HG03378 (cell line): ENCODE measurements at regions not wholly inside any gene's neighbourhood (a gene's known extent, or its start where the extent isn't known, plus 50 kb on each side); places are given as distances from the start of the nearest gene placed in this dataset.

Experiments used
- ATAC-seq: cut with Tn5 transposase; IDR thresholded peaks from one replicate; pipeline ENCODE4 v1.9.1; 2021; ENCODE audit warnings: mild to moderate bottlenecking, moderate library complexity; ENCODE audit not compliant: unreplicated experiment

DNA sequence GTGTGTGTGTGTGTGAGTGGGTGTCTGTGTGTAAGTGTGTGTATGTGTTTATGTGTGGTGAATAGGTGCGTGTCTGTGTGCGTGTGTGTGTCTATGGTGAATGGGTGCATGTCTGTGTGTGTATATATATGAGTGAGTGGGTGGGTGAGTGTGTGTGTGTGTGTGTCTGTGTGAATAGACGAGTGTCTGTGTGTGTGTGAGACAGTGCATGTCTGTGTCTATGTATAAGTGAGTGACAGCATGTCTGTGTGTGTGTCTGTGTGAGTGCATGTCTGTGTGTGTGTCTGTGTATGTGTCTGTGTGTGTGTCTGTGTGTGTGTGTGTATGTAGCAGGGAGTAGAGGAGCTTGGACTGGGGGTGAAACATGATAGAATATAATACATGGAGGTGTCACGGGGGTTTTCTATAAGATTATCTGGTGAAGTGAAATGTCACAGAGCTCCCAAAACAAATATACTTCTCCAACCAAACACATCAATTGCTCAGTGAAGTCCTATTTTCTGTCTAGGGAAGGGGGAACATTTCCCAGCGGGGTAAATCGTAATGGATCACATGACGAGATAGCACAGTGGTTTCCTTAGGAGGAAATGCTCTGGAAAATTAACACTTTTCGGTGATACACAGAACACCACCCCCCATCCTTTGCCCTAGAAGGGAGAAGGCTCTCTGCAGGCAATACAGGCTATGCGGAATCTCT, 723.3 kb upstream of the CELF2 start:
- no peak for ATAC-seq

DNA sequence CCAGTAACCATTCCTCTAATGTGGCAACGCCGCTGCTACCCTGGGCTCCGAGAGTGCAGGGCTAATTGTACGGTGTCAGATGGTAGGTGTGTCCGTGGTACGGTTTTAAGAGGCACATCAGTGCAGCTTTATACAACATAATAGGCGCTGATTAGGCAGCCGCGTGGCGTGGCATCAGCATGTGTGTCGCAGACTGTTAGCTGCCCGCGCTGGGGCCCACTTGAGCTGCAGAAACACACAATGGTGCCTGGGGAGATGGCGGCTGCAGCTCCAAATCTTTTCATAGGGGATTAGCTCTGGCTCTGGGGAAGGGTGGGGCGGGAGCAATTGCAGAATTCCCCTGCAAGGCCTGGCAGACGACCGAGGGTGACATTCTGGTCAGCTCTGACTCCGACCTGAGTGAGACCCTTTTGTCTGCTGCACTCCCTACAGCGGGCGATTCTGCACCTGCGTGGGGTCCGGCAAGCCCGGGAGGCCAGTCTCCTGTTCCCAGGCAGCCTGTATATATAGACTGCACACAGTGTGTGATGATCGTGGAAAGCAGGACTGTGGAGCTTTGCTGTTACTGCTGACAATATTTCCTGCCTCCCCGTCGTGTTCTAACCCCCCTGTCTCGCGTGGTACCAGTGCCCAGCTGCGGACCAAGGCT, 722.7 kb upstream of the CELF2 start:
- no peak for ATAC-seq

DNA sequence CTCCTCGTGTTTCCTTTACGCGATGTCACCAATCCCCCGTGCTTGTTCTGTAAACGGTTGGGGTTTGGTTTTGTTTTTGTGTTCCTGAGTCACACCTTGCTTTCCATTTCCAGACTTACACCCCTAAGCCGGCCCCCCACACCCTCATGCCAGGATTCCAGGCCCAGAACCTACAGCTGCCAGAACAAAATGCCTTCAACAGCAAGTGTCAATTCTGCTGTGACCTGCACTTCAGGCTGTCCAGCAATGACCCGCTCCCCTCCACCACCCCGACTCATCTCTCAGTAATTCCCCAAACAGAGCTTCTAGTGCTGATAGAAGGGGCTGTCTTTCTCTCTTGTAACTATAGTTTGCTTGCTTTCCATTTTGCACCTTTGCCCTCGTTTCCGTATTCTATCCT, 722.1 kb upstream of the CELF2 start:
- no peak for ATAC-seq

DNA sequence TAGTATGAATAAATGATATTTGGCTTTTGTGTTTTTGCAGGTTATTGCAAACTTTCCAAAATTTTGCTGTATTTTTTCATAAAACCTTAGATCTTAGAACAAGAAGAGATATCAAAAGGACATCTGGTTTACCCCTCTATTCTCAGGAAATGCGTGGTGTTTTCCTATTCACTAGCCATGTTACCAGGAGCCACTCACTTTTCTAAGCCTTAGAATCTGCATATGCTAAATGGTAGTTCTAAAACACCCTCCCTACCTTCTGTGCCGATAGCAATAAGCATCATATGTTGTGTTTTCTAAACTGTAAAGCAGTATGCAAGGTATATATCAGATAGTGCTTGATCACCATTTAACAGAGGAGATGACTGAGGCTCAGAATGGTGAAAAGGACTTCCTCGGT, 715.0 kb upstream of the CELF2 start:
- no peak for ATAC-seq

DNA sequence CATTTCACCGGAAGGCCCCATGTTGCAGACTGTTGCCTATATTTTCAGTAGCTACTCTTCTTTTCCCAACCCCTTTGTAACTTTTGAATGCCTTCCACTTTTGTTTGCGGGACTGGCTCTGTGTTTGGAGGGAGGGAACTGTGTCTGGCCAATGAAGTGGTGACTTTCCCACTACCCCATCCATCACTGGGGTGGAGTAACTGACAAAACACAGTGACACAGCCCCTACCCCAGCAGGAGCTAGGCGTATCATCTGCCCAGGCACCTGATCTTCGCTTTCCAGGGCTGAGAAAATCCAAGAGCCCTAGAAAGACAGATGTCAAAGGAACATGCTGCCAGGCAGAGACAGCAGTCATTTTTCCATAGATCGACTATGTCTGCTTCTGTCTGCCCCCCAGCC, 710.6 kb upstream of the CELF2 start:
- ATAC-seq, result no peak

DNA sequence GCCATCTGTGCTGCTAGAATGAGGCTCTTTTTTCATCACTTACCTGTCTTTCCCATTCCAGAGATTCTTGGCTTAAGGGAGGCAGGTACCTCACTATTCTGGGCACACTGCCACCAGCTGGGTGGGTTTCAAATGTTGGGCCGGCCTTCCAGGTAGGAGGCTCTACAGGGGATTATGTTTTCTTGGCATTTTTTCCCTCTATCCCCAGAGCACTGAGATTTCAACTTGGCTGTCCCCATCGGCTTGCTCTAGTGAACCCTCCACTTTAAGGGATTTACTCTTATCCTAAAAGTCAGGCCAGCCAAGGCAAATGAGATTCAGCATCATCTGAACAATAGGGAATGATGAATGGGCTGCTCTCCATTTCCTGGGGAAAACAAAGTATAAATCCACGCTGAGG, 710.1 kb upstream of the CELF2 start:
- no peak for ATAC-seq

DNA sequence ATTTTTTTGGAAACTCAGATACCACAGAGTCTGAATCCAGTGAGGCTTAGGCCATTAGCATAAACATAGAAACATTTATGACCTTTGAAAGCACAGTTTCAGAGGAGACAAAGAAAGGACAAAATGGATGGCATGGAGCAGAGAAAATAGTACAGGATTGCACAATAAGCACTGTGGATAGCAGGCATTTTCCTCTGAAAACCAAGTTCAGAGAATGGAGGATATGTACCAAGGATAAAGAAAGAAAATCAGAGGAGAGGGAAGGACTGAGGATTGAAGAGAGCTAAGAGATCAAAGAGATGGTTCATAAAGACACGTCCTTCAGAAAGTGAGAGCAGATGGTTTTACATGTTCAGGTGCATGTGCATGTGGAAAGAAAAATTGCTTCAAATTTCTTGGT, 707.2 kb upstream of the CELF2 start:
- ATAC-seq, result no peak

DNA sequence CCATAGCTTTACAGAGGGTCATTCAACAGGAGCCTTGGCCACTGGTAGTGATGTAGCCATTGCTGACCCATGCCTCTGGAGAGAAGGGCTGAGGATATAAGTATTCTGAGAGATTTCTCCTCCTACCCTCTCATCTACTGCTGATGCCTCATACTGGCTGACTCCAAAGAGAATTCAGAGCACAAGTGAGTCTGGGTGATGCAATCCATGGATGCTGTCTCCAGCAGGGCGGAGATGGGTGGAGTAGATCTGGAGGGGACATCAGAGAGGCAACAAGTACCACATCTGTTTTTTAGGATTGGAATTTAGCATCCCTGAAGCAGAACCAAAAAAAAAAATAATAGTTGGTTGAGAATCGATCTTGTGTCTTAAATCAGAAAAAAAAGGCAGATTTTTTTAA, 705.7 kb upstream of the CELF2 start:
- ATAC-seq, result no peak

DNA sequence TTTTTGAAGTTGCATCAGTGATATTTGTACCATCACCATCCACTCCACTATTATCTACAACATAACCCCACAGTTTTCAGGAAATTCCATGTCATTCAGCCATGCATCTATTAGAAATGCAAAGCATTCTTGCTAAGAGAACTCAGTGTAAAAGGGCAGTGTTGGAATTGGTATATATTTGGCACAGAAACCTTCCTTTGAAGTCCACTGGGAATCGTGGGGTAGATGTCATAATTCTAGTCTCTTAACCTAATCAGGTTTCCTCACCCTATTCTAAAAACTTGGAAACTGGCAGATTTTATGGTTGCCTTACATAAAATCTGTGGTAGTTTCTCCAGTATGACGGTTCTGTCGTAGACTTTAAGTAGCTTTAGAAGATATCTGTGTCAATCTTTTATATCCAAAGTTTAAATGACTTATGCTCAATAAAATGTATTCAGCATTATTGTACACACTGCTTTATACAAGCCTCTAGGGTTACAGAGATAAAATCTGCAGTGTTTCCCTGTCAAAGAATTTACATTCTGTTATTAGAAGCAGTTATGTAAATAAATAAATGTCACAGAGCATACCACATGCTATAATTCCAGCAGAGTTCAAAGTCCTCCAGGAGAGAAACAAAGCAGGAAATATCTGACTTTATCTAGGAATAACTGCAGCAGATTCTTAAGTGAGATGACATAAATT, 704.4 kb upstream of the CELF2 start:
- ATAC-seq, result no peak

DNA sequence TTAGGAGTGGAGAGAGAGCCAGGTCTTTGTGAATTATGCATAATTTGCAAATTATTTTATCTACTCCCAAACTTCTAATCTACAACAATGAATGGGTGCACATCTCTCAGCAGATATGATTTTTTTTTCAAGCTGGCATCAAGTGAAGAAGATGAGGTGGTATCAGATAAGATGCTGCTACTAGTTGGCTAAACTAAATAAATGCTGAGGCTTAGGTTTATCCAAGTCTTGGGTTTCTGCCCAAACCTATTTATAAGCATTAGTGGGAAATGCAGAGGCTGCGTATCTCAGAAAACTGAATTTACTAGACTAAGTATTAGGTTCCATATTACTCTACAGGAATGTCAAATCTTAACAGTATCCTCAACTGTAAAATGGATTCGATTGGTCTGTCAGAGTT, 703.0 kb upstream of the CELF2 start:
- no peak for ATAC-seq

DNA sequence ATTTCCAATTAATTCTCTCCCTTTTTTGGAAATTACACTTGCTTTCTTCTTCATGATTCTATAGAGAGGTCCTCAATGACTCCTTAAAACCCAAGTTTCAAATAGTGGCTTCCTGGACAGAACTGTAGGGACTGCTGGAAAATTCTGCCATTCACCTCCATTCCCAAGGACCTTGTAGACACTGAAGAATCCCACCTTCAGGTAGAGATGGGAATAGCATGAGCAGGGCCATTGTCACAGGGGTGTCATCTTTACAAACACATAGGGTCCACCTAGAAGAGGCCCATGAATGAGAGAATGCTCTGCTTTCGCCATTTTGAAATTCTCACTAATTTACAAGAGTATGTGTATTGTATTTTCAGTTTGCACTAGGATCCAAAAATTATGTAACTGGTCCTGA, 701.7 kb upstream of the CELF2 start:
- no peak for ATAC-seq

DNA sequence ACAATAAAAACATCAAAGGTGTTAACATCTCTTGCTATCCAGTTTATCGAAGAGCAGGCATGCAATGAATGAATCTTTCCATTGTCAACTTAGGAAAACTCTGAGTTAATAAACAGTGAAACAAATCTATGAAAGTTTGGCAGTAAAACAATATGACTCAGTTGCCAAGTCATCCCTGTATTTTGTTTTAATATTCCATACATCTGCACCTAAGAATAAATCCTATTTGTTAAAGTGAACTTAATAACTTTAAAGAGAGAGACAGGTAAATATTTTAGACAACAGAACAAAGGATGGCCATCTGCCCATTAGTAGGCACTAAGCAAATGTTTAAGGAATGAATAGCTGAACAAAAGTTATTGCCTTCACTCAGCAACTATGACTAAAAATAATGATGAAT, 700.5 kb upstream of the CELF2 start:
- no peak for ATAC-seq

DNA sequence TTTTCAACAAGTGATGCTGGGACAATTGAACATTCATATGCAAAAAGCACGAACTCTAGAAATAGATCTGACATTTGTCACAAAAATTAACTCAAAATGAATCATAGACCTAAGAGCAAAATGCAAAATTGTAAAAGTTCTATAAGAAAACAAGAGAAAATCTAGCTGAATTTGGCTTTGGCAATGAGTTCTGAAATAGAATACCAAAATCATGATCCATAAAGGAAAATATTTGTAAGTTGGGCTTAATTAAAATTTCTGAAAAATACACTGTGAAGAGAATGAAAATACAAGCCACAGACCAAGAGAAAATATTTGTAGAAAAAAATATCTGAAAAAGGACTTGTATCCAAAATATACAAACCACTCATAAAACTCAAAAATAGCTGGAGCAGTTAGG, 698.8 kb upstream of the CELF2 start:
- ATAC-seq, result no peak

DNA sequence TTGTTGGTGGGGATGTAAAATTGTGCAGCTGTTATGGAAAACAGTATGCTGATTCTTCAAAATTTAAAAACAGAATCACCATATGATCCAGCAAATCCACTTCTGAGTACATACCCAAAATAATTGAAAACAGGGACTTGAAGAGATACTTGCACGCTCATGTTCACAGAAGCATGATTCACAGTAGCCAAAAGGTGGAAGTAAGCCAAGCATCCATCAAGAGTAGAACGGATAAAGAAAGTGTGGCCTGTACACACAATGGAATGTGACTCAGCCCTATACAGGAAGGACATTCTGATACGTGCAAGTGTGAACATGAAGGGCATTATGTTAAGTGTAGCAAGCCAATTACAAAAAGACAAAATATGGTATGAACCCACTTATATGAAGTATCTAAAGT, 696.7 kb upstream of the CELF2 start:
- no peak for ATAC-seq

DNA sequence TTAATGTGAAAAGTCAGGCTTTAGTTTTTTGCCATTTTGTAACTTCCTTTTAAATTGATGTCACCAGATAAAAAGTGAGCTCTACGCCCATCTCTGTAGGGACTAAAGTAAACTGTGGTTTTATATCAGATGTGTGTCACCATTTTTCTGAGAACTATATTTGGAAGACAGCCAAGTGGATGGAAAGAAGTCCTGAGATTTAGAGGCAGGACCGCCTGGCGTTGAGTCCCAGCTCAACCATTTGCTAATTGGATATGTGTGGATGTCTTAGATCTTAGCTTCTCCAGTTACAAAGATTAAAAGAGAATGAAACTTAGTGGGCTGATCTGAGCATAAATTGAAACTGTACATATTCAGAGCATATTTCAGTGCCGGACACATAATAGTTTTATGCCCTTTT, 691.6 kb upstream of the CELF2 start:
- no peak for ATAC-seq

DNA sequence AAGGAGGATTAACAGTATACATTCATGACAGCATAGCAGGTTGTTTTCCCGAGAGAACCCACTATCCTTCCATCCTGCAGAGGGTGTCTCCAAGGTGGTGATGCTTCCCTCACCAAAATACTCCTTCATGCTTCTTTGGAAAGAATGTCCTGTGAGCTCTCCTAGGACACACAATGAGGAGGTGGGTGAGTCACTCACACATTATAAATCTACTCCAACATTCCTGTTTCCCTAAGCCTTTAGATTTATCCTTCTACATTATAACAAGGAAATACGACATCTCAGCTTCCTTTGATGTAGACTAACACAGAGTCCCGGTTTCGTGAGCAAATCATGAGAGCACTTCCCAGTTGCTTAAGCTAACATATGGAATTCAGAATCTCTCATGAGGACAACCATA, 689.7 kb upstream of the CELF2 start:
- no peak for ATAC-seq

DNA sequence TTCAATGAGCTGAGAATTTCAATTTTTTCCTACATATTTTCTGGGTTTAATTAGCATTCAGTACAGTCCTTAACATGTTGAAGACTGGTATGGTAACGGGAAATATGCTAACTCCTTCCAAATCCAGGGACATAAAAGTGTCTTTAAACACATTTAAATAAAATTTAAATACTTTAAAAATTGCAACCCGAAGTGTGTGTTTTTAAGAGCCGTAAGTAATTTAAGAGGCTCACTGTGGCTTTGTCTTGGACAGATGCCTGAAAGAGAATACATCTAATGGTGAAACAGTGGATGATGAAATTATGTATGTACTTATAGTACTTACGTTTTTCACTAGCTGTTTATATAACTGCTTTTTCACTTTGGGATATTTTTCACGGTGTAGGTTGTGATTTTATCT, 687.3 kb upstream of the CELF2 start:
- ATAC-seq, result no peak

DNA sequence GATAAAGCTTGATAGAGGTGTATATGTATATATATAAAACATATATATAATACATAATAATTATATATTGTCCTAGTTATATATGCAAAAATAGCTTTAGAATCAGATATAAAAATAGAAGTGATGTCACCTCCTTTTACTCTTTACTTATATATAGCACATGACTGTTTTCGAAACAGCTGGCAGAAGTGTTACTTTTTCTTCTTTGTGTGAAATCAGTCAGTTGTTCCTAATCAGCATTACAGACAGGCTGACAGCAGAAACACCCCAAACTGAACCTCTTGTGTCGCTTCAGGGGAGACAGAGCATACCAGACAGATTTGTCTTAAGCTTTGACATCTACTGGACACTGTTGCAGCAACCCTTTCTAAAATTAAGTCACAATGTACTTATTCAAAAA, 684.9 kb upstream of the CELF2 start:
- no peak for ATAC-seq

DNA sequence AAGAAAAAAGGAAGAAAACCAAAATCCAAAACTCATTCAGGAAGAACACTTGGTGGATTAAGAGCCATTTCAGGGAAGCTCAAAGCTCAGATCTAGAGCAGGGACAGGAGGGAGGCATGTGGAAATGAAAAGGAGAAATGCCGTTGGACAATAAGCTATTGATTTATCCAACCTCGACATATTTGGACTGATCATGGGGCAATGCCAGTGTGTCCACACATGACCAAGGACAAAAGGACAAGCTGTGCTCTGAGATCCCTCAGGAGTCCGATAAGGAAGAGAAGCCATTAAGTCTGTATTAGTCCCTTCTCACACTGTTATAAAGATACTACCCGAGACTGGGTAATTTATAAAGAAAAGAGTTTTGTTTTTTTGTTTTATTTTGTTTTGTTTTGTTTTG, 684.0 kb upstream of the CELF2 start:
- no peak for ATAC-seq

DNA sequence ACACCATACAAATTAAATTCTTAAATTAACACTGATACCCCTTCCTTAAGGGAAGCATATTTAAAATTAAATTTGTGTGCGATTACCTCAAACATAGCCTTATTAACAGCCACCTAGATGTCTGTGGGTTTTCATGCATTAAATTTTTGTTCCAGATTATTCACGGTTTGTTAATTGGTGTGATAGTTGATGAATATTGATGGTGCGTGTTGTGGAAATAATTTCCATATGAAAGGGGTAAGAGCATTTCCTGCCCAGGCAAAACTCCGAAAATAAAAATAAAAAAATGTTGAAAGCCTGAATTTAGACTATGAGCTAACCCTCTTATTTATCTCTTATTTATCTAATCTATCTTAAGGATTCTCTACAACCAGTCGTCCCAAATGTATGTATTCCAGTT, 679.3 kb upstream of the CELF2 start:
- ATAC-seq, result no peak

DNA sequence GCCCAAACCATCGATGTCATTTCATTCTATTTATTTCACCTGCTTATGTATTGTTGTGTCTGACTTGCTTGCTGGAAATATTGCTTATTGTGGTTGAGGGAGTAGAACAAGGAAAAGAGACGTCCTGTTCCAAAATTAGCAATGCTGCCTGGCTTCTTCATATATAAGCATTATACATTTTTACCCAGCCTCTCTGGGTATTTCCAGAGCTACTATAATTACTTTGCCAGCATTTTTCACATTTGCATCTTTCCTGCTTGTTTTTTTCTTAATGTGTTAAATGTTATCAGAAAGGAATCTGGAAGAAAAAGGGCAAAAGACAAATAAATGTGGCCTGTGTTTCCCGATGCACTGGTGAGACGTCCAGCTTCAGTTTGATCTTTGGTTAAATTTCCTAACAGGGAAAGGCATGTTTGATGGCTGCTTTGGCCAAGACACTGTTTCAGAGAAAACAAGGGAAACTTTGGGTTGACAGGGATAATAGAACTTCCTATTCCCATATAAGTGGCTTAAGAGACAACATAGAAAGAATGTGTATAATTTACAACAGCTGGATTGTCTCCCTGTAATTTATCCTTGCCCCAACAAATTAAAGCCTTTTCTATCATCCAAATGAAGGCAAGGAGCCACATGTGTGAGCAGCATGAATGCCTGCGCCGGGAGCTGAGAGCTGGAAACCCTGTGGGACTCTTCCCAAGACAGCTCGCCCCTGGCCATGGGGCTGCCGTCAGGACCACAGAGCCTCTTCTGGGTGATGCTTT, 671.1 kb upstream of the CELF2 start:
- ATAC-seq, result no peak

DNA sequence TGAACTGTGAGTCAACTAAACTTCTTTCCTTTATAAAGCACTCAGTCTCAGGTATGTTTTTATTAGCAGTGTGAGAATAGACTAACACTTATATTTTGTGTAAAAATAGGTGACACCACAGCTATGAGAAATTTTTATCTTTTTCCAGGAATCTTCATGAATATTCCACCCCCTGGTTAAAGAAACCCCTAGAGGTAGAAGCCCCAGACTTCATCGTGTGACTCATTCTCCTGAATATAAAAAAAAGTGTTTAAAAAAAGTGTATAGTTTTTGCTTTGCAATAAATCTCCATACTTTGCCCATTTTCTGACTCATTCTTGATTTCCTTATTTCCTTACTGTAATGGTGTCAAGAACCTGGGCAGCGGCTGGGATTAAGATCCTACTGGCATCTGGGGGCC, 667.6 kb upstream of the CELF2 start:
- ATAC-seq, result no peak
